Esophagus (tissue), 2 donors: ENCODE measurements at regions not wholly inside any gene's neighbourhood (a gene's known extent, or its start where the extent isn't known, plus 50 kb on each side); places are given as distances from the start of the nearest gene placed in this dataset.
A peak's percentile ranks its signal among the peaks of the same experiment; 100 is the strongest.

Source experiments
- H3K27ac ChIP-seq, 2 donors: one replicate each; pipeline ENCODE4 v1.5.1; 2013; ENCODE audit warnings: low read depth in 2 of 2, mild to moderate bottlenecking in 2 of 2, inconsistent platforms in 1 of 2, low read length in 1 of 2, moderate library complexity in 1 of 2
- H3K27me3 ChIP-seq, 2 donors: one replicate each; pipeline ENCODE4 v1.6.1; 2013; ENCODE audit warnings: low read length in 2 of 2, control low read depth in 1 of 2, mild to moderate bottlenecking in 1 of 2; ENCODE audit not compliant: insufficient read depth in 2 of 2, control insufficient read depth in 1 of 2
- H3K36me3 ChIP-seq, 2 donors: one replicate each; pipeline ENCODE4 v1.6.1; 2013; ENCODE audit warnings: low read length in 1 of 2; ENCODE audit not compliant: control insufficient read depth in 2 of 2, insufficient read depth in 2 of 2
- H3K4me1 ChIP-seq, 2 donors: one replicate each; pipeline ENCODE4 v1.6.1; 2013; ENCODE audit warnings: low read length in 1 of 2; ENCODE audit not compliant: control insufficient read depth in 2 of 2, insufficient read depth in 2 of 2
- H3K4me3 ChIP-seq, 2 donors: one replicate each; pipeline ENCODE4 v1.5.1; 2013; ENCODE audit warnings: low read length in 2 of 2, mild to moderate bottlenecking in 2 of 2, low read depth in 1 of 2, moderate library complexity in 1 of 2
- H3K9me3 ChIP-seq, 2 donors: one replicate each; pipeline ENCODE4 v1.6.1; 2013; ENCODE audit warnings: mild to moderate bottlenecking in 2 of 2, low read depth in 1 of 2, low read length in 1 of 2, moderate library complexity in 1 of 2; ENCODE audit not compliant: control insufficient read depth in 2 of 2, insufficient read depth in 1 of 2
- WGBS, 2 donors: extraction: QIAGEN DNeasy Blood & Tissue Kit; methylation state at CpG; one replicate each; pipeline ENCODE4 v1.1.7; 2013; 5-methylcytosine and 5-hydroxymethylcytosine counted together
- donor health status: healthy with polysubstance abuse.
- donor health status: Bipolar disorder and iron deficiency.

DNA sequence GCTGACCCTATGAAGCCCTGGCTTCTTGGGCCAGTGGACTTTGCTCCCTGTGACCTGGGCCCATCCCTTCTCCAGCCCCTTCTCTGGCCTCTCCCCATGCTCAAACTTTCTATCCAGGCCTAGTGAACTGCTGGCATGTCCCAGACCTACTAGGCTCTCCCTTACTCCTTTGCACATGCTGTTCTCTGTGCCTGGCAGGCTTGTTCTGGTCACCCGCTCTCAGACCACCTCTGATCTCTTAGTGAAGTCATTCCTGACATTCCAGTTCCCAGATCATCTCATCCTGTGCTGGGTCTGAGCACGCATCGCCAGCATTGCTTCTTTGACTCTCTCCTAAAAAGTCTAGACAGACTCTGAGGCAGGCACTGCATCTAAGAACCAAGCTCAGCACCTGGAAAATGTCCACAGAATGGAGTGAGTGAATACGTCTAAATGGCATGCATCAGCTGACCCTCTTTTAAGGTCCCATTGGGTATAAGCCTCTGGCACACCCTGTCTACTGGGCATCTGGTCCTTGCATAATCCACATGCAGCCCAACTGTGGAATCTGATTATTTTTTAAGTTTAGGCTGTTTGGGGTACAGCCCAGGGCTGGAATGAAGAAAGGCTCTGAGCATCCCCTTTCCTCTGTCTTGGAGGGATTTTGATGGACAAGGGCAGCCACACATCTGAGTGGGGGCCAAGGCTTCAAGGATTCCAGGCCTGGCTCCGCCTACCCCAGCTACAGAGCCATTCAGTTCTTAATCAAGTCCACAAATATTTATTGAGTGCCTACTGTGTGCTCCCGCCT lies 130.6 kb upstream of the HAAO start:
- Histone ChIP-seq H3K4me3 (no peak overlapping the region), H3K9me3 (no peaks in the 10 kb centered on the region), H3K4me1 (peaks cover 29 to 38% of the 10 kb centered on the region in 2 donors), H3K27ac (peak overlapping the region; percentile 90 to 94), H3K27me3 (no peaks in the 10 kb centered on the region), H3K36me3 (no peaks in the 10 kb centered on the region)
- WGBS, 2 donors: 67 to 73% methylated on average over 6 of the region's 6 CpGs

DNA sequence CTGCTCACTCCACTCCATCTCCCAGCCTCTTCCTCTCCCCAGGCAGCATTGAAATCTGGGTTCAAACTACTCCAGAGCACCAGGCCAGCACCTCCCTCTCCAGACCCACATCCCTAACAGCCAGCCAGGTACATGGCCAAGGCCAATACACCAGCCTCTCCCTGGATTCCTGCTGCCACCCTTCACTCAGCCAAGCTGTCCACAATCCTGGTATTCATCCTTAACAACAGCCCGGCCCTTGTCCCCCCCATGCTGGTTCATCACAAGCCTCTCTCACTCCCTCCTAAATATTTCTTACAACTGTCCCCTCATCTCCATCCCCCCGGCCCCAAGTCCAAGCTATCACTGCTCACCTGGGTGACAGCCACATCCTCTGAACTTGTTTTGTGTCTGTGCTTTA lies 129.9 kb upstream of the HAAO start:
- 79 to 80% methylated on average over 2 of the region's 2 CpGs for WGBS, 2 donors
- H3K4me3 ChIP-seq: no peak overlapping the region
- H3K27ac ChIP-seq: peak overlapping the region; percentile 19 to 85
- H3K36me3 ChIP-seq: no peaks in the 10 kb centered on the region
- H3K9me3 ChIP-seq: no peaks in the 10 kb centered on the region
- no peaks in the 10 kb centered on the region for H3K27me3 ChIP-seq
- H3K4me1 ChIP-seq: peaks cover 26 to 34% of the 10 kb centered on the region in 2 donors

DNA sequence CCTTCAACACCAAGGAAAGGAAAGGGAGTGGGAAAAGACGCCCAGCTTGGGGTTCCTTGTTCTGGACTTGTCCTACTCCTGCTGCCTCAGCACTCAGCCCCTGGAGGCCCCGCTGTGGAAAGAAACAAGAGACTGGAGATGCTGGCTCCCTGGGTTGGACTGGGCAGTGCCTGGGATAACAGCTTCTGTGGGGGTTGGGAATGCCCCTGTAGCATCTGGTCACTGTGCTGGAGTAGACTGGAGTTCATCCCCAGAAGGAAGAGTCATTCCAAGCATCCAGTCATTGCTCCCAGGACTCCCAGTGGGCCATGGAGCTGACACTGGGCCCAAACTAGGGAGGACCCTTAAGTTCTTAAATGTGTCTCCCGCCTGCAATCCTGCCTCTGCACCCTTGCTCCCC lies 129.3 kb upstream of the HAAO start:
- 93 to 94% methylated on average over 3 of the region's 3 CpGs for WGBS, 2 donors
- Histone ChIP-seq H3K36me3 (no peaks in the 10 kb centered on the region), H3K27ac (peak overlapping the region in 1 of 2 donors; percentile 69), H3K4me1 (peaks cover 20 to 33% of the 10 kb centered on the region in 2 donors), H3K9me3 (no peaks in the 10 kb centered on the region), H3K4me3 (no peak overlapping the region), H3K27me3 (no peaks in the 10 kb centered on the region)

DNA sequence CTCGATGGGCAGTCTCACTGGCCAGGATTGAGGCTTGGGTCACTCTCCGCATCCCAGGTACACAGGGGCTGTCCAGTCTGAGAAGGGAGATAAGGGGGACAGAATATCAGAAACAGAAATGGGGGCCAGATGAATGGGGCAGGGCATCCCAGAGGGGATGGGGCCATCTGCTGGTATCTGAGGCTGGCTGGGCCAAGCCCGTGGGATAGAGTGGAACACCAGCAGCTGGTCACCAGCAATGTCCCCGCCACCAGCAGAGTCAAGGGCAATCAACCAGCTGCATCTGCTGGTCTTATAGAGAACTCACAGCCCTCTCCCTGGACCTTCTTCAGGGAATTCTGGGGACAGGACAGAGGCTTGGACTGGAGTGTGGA lies 128.8 kb upstream of the HAAO start:
- Histone ChIP-seq H3K9me3 (no peaks in the 10 kb centered on the region), H3K27ac (no peak overlapping the region), H3K27me3 (no peaks in the 10 kb centered on the region), H3K4me1 (peaks cover 18 to 29% of the 10 kb centered on the region in 2 donors), H3K4me3 (no peak overlapping the region), H3K36me3 (no peaks in the 10 kb centered on the region)
- 65 to 71% methylated on average over 4 of the region's 4 CpGs for whole genome bisulfite sequencing, 2 donors

DNA sequence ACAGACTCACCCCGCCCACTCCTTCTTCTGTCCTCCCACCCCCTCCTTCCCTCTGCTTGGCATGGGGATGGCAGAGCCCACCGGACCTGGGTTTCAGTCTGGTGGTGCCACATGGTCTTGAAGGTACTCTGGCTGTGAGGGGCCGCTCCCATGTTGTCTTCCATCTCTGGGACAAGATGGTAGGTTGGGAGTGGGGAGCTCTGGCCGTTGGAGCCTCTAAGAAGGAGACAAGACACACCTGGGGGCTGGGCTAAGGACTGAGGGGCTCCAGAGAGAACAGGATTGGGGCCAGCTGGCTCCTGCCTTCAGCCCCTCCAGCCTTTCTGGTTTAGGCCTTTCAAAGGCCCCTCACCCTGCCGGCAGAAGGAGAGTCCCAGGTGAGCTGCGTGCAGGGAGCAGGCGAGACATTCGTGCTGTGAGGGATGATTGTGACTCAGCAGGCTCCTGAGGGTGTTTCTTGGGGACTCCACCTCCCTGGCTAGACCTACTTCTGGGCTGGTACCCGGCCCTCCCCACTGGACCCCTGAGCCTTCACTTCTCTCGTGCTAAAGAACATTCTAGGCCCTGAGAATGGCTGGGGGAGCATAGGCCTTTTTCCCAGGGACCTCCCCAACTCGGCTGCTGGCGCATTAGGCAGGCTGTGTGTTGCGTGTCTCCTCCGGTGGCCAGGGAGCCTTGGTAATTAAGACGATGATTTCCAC lies 128.2 kb upstream of the HAAO start:
- 78 to 84% methylated on average over 15 of the region's 15 CpGs for WGBS, 2 donors
- peak overlapping the region in 1 of 2 donors; percentile 16 for H3K27ac ChIP-seq

DNA sequence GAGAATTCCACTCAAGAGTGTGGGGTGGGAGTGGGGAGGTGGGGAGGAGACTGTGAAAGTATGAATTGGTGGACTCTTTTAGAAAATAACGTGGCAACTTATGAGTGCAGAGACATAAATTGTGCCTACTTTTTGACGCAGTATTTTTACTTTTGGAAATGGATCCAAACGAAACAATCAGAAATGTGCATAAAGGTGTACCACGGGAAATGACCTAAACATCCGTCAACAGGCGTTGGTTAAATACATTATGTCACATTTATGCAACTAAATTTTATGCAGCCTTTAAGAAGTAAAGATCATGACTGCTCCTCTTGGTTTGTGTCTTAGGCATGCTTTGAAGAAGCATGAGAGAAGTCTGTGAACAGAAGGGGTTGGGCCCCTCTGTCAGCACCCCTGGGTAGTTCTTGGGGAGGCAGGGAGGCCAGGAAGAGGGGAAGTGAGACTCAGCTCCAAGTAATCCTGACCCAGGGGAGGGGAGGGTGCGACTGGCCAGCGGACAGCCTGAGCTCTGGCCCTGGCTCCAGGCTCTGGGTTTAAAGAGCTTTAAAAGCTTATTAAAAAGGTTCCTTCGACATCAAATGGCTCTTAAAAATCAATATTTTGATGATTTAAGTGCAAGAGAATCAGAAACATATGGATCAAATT lies 126.4 kb upstream of the HAAO start:
- Histone ChIP-seq H3K4me3 (no peak overlapping the region), H3K27me3 (no peaks in the 10 kb centered on the region), H3K27ac (no peak overlapping the region), H3K36me3 (no peaks in the 10 kb centered on the region), H3K4me1 (peaks cover 5 to 11% of the 10 kb centered on the region in 2 donors), H3K9me3 (no peaks in the 10 kb centered on the region)
- 80 to 85% methylated on average over 9 of the region's 9 CpGs for whole genome bisulfite sequencing, 2 donors

More for the DNA sequence above, 128.2 kb upstream of the HAAO start:
- Histone ChIP-seq H3K36me3 (no peaks in the 10 kb centered on the region), H3K4me1 (peaks cover 13 to 24% of the 10 kb centered on the region in 2 donors), H3K9me3 (no peaks in the 10 kb centered on the region), H3K27me3 (no peaks in the 10 kb centered on the region), H3K4me3 (no peak overlapping the region)

DNA sequence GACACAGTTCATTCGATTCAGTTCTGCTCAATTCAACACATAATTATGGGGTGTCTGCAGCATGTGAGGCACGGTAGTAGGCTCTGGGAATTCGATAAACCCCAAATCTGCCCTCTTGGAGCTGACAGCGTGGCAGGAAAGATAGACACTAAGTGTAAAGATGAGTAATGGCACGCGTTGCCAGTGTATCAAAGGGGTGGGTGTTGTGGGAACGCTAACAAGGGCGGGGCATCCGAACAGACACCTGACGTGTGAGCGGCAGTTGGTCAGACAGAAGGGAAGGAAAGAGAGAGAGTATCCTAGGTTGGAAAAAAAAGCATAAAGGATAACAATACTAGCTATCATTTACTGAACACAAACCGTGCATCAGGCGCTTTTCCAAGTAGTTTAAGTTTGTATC lies 125.7 kb upstream of the HAAO start:
- no peaks in the 10 kb centered on the region for H3K27me3 ChIP-seq
- H3K27ac ChIP-seq: peak overlapping the region in 1 of 2 donors; percentile 67
- H3K4me3 ChIP-seq: no peak overlapping the region
- WGBS, 2 donors: 78 to 80% methylated on average over 13 of the region's 13 CpGs
- peaks cover under 1 to 5% of the 10 kb centered on the region in 2 donors for H3K4me1 ChIP-seq
- no peaks in the 10 kb centered on the region for H3K9me3 ChIP-seq
- H3K36me3 ChIP-seq: no peaks in the 10 kb centered on the region

DNA sequence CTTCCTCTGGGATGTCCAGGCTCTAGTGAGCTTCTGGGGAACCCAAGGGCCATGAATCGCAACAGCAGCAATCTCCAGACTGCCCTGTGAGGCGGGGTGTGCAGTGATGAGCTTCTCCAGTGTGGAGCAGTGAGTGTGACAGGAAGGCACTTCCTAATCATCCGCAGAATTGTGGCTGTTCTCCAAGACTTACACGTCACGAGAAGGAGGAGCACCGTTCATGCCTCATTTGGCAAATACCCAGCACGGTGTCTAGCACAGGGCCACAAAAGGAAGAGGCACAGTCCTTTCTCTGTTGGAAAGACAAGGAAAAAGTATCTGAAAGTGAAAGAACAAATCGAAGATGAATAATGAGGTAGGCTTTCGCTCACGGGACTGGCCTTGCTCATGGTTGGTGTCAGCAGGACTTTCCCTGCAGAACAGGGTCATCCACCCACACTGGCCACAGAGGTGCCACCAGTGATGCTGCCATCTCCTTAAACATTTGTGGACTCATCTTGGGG lies 125.1 kb upstream of the HAAO start:
- WGBS, 2 donors: 38 to 45% methylated on average over 10 of the region's 10 CpGs
- Histone ChIP-seq H3K36me3 (no peaks in the 10 kb centered on the region), H3K9me3 (no peaks in the 10 kb centered on the region), H3K27me3 (no peaks in the 10 kb centered on the region), H3K27ac (peak overlapping the region; percentile 22 to 67), H3K4me1 (peaks cover 0 to 5% of the 10 kb centered on the region in 2 donors), H3K4me3 (no peak overlapping the region)

DNA sequence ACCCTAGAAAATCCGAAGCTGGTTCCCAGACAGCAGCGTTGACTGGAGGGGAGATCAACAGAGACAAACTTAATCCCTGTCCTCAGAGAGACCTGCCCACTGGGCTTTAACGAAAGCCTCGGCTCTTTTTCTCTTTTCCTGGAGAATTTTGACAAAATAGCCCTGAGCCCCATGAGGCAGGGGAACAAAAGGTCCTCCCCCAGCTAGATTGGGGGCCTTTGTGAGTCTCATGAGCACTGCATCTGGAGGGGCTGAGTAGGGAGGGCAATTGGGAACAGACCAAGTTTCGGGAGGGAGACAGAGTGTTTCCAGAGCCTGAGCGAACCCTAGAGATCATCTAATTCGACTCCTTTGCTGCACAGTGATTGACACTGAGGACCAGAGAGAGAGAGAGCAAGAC lies 123.9 kb upstream of the HAAO start:
- Histone ChIP-seq H3K4me1 (peaks cover 0 to 5% of the 10 kb centered on the region in 2 donors), H3K27me3 (no peaks in the 10 kb centered on the region), H3K36me3 (no peaks in the 10 kb centered on the region), H3K9me3 (no peaks in the 10 kb centered on the region), H3K4me3 (no peak overlapping the region), H3K27ac (no peak overlapping the region)
- 73 to 75% methylated on average over 7 of the region's 7 CpGs for WGBS, 2 donors
